ENCODE measurements at regions not wholly inside any gene's neighbourhood (a gene's known extent, or its start where the extent isn't known, plus 50 kb on each side); places are given as distances from the start of the nearest gene placed in this dataset.

GRCh38 chr10:64519831-64520230 is 998.6 kb downstream of the REEP3 start:
- no peak overlapping the region for H3K4me3 ChIP-seq (ENCODE audit: low read depth, low read length)
- TF ChIP-seq CTCF (IDR thresholded peaks at IDR 0.05; ENCODE audit: borderline replicate concordance, insufficient read depth, low read depth, low read length): no peak

- no peak for TF ChIP-seq CTCF (IDR thresholded peaks at IDR 0.05; ENCODE audit: borderline replicate concordance, insufficient read depth, low read depth, low read length)
- H3K4me3 ChIP-seq (ENCODE audit: low read depth, low read length): no peak overlapping the region
Measured at GRCh38 chr10:64523065-64523759, 1002.0 kb downstream of the REEP3 start.

GRCh38 chr10:64528294-64529002 is 1007.2 kb downstream of the REEP3 start:
- no peak for TF ChIP-seq CTCF (IDR thresholded peaks at IDR 0.05; ENCODE audit: borderline replicate concordance, insufficient read depth, low read depth, low read length)
- no peak overlapping the region for H3K4me3 ChIP-seq (ENCODE audit: low read depth, low read length)

GRCh38 chr10:64529003-64529350 is 1007.8 kb downstream of the REEP3 start:
- no peak for TF ChIP-seq CTCF (IDR thresholded peaks at IDR 0.05; ENCODE audit: borderline replicate concordance, insufficient read depth, low read depth, low read length)
- no peak overlapping the region for H3K4me3 ChIP-seq (ENCODE audit: low read depth, low read length)

GRCh38 chr10:64534616-64535015 is 1013.4 kb downstream of the REEP3 start:
- no peak for TF ChIP-seq CTCF (IDR thresholded peaks at IDR 0.05; ENCODE audit: borderline replicate concordance, insufficient read depth, low read depth, low read length)
- H3K4me3 ChIP-seq (ENCODE audit: low read depth, low read length): no peak overlapping the region

GRCh38 chr10:64535131-64535867 is 1014.1 kb downstream of the REEP3 start:
- H3K4me3 ChIP-seq (ENCODE audit: low read depth, low read length): no peak overlapping the region
- no peak for TF ChIP-seq CTCF (IDR thresholded peaks at IDR 0.05; ENCODE audit: borderline replicate concordance, insufficient read depth, low read depth, low read length)

All from GM12875 (cell line).